Activated T-cell treated with anti-CD3 and anti-CD28 coated beads for 24 hours (primary cell): ENCODE measurements at regions not wholly inside any gene's neighbourhood (a gene's known extent, or its start where the extent isn't known, plus 50 kb on each side); places are given as distances from the start of the nearest gene placed in this dataset.
"Not testable (repeated sequence)": the region's sequence is repeated elsewhere in the genome, so short reads cannot be mapped to it uniquely, and the experiment has no call there.

Experiments used
- DNase-seq: peaks from one replicate; pipeline ENCODE4 v3.0.0-alpha.2; 2020; ENCODE audit warnings: low read depth

GRCh38 chr22:47406896-47407295 is 644.4 kb downstream of the TBC1D22A start:
- DNase-seq = no peak

GRCh38 chr22:47406180-47406834 is 643.9 kb downstream of the TBC1D22A start:
- no peak for DNase-seq

- DNase-seq = not testable (repeated sequence)
Observed at GRCh38 chr22:47405222-47405621, 642.8 kb downstream of the TBC1D22A start.

- no peak for DNase-seq
Observed at GRCh38 chr22:47402876-47403525, 640.6 kb downstream of the TBC1D22A start.

GRCh38 chr22:47401976-47402770 is 639.7 kb downstream of the TBC1D22A start:
- no peak for DNase-seq

GRCh38 chr22:47401592-47401898 is 639.1 kb downstream of the TBC1D22A start:
- no peak for DNase-seq

GRCh38 chr22:47400701-47401591 is 638.5 kb downstream of the TBC1D22A start:
- DNase-seq = no peak

GRCh38 chr22:47400131-47400530 is 637.7 kb downstream of the TBC1D22A start:
- not testable (repeated sequence) for DNase-seq

- no peak for DNase-seq
Observed at GRCh38 chr22:47398921-47399790, 636.7 kb downstream of the TBC1D22A start.

GRCh38 chr22:47398491-47398890 is 636.0 kb downstream of the TBC1D22A start:
- DNase-seq = no peak

- no peak for DNase-seq
Observed at GRCh38 chr22:47397673-47398072, 635.2 kb downstream of the TBC1D22A start.

GRCh38 chr22:47396515-47396914 is 634.1 kb downstream of the TBC1D22A start:
- DNase-seq = no peak

GRCh38 chr22:47396105-47396504 is 633.7 kb downstream of the TBC1D22A start:
- no peak for DNase-seq

GRCh38 chr22:47395481-47395880 is 633.0 kb downstream of the TBC1D22A start:
- no peak for DNase-seq

- DNase-seq = no peak
Observed at GRCh38 chr22:47394504-47395440, 632.3 kb downstream of the TBC1D22A start.

GRCh38 chr22:47393191-47393590 is 630.7 kb downstream of the TBC1D22A start:
- no peak for DNase-seq

- no peak for DNase-seq
Observed at GRCh38 chr22:47392729-47393128, 630.3 kb downstream of the TBC1D22A start.

GRCh38 chr22:47392054-47392347 is 629.6 kb downstream of the TBC1D22A start:
- no peak for DNase-seq

GRCh38 chr22:47391169-47392053 is 629.0 kb downstream of the TBC1D22A start:
- DNase-seq = no peak
